ENCODE measurements at regions not wholly inside any gene's neighbourhood (a gene's known extent, or its start where the extent isn't known, plus 50 kb on each side); places are given as distances from the start of the nearest gene placed in this dataset.

DNA sequence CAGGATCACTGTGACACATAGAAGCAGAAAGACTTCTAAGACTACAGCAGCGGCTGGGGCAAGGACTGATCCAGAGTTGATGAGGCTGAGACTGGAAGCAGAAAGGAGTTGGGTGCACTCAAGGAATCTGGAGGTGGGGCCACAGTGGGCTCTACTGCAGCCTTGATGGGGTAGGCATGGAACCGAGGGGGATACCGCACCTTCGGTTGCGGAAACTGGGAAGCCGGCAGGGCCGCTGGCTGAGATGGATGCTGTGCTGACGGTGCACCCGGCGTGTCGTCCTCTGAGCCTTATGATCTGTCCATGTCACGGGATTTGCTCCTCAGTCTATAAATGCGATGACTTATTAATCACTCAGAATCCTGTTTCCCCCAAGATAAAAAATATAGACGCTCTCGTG lies 473.5 kb upstream of the MYT1L start:
- TF ChIP-seq CTCF (IDR thresholded peaks at IDR 0.05), result no peak
- no peak for TF ChIP-seq POLR2A (IDR thresholded peaks at IDR 0.05)

Measured in lower leg skin (tissue), 3 donors.